ENCODE measurements at regions not wholly inside any gene's neighbourhood (a gene's known extent, or its start where the extent isn't known, plus 50 kb on each side); places are given as distances from the start of the nearest gene placed in this dataset.

DNA sequence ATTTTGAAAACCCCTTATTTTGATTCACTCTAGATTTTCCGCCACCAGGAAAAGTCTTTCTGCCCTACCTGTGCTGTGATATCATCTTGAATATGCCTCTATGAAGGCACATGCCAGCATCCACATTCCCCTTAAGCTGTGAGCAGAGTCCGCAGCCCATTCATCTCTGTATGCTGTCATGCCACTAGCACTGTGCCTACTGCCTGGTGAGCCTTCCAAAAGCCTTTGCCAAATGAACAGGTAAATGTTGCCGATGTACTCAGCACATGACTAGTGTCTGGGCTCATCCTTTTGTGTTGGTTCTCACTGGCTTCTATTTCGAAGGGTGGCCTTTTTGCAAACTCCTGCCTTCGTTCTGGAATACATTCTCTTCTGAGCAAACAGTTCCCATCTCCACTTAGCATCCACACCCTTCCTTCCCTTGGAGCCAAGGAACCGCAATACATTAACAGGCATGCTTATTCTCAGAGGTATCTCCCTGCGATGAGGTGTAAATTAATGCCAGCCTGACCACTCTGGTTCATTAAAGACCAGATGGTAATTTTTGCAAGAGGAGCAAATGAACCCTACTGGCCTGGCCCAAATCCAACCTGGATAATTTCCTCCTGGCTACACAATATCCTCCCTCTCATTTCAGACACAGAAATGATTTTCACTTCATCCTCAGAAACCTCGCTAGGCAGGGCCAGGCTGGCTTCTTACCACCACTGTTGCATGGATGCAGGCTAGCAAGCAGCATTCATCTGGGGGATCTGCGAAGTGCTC lies 339.7 kb upstream of the NFE2L3 start:
- Mint-ChIP-seq H3K27me3 (peaks cover 13% of the 10 kb centered on the region), H3K27ac (no peak overlapping the region), H3K9me3 (peaks cover under 1% of the 10 kb centered on the region), H3K4me3 (no peak overlapping the region), H3K36me3 (no peaks in the 10 kb centered on the region), H3K4me1 (no peaks in the 10 kb centered on the region)
- ATAC-seq (ENCODE audit: low read depth) (no peak), DNase-seq (ENCODE audit: low spot score in 2 of 2) (no peak)

GRCh38 chr7:25813381-25813780 lies 338.6 kb upstream of the NFE2L3 start:
- no peak overlapping the region for H3K4me3 Mint-ChIP-seq
- no peak for ATAC-seq (ENCODE audit: low read depth)
- H3K36me3 Mint-ChIP-seq = no peaks in the 10 kb centered on the region
- no peak overlapping the region for H3K27ac Mint-ChIP-seq
- H3K4me1 Mint-ChIP-seq = no peaks in the 10 kb centered on the region
- peaks cover 3% of the 10 kb centered on the region for H3K9me3 Mint-ChIP-seq
- peaks cover 15% of the 10 kb centered on the region for H3K27me3 Mint-ChIP-seq
- no peak for DNase-seq (ENCODE audit: low spot score in 2 of 2)

DNA sequence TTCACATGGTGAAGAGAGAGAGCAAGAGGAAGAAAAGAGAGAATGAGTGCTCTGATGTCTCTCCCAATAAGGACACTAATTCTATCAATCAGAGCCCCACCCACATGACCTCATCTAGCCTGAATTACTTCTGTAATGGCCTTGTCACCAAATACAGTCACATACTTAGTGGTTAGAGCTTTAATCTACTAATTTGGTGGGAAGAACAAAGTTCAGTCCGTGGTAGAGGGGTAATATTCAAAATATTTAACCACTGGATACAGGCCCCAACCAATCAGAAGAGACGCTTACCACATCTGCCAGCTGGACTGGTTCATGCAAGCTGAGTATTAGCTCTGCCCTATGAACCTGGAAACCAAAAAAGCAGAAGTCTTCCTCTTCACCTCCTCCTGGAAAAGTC lies 336.3 kb upstream of the NFE2L3 start:
- Mint-ChIP-seq H3K27ac (no peak overlapping the region), H3K27me3 (peaks cover 17% of the 10 kb centered on the region), H3K4me3 (no peak overlapping the region), H3K36me3 (no peaks in the 10 kb centered on the region), H3K9me3 (peaks cover 3% of the 10 kb centered on the region), H3K4me1 (no peaks in the 10 kb centered on the region)
- ATAC-seq (ENCODE audit: low read depth) (no peak), DNase-seq (ENCODE audit: low spot score in 2 of 2) (no peak)

GRCh38 chr7:25820432-25821040 lies 331.5 kb upstream of the NFE2L3 start:
- Mint-ChIP-seq H3K4me1 (peaks cover 7% of the 10 kb centered on the region), H3K4me3 (no peak overlapping the region), H3K36me3 (peaks cover 2% of the 10 kb centered on the region), H3K27ac (no peak overlapping the region), H3K9me3 (peaks cover 3% of the 10 kb centered on the region), H3K27me3 (peaks cover 25% of the 10 kb centered on the region)
- ATAC-seq (ENCODE audit: low read depth) (no peak), DNase-seq (ENCODE audit: low spot score in 2 of 2) (no peak)

DNA sequence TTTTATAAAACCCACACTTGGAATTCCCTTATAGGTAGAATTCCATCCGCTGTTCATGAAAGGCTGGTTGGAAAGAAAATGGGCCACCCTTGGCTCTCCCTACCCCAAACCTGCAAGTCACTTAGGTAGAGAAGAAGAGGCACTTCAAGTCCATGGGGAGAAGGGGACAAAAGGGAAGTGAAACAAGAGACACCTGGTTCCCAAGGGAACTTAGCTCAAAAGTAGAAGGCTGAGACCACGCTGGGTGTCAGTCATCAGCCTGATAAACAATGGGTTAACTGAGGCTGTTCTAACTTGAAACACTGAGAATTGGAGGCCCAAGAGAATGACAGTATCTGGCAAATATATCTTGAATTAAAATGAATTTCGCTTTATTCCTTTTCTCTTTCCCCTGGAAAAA lies 330.8 kb upstream of the NFE2L3 start:
- DNase-seq (ENCODE audit: low spot score in 2 of 2) = no peak
- Mint-ChIP-seq H3K27me3 (peaks cover 25% of the 10 kb centered on the region), H3K36me3 (peaks cover 2% of the 10 kb centered on the region), H3K4me1 (peaks cover 7% of the 10 kb centered on the region), H3K27ac (no peak overlapping the region), H3K9me3 (peaks cover 3% of the 10 kb centered on the region), H3K4me3 (no peak overlapping the region)
- ATAC-seq (ENCODE audit: low read depth) = no peak

- Mint-ChIP-seq H3K4me3 (no peak overlapping the region), H3K27ac (no peak overlapping the region), H3K36me3 (peaks cover 2% of the 10 kb centered on the region), H3K4me1 (peaks cover 7% of the 10 kb centered on the region), H3K9me3 (no peaks in the 10 kb centered on the region), H3K27me3 (peaks cover 23% of the 10 kb centered on the region)
- no peak for DNase-seq (ENCODE audit: low spot score in 2 of 2)
- no peak for ATAC-seq (ENCODE audit: low read depth)
Observed at GRCh38 chr7:25822823-25823222, 329.2 kb upstream of the NFE2L3 start.

- Mint-ChIP-seq H3K36me3 (peaks cover 2% of the 10 kb centered on the region), H3K27ac (no peak overlapping the region), H3K4me1 (peaks cover 7% of the 10 kb centered on the region), H3K27me3 (peaks cover 19% of the 10 kb centered on the region), H3K4me3 (no peak overlapping the region), H3K9me3 (no peaks in the 10 kb centered on the region)
- DNase-seq (ENCODE audit: low spot score in 2 of 2) (no peak), ATAC-seq (ENCODE audit: low read depth) (peak; percentile 56)
Observed at GRCh38 chr7:25823571-25823970, 328.4 kb upstream of the NFE2L3 start.

- H3K9me3 Mint-ChIP-seq = no peaks in the 10 kb centered on the region
- no peak overlapping the region for H3K4me3 Mint-ChIP-seq
- H3K36me3 Mint-ChIP-seq = peaks cover 2% of the 10 kb centered on the region
- peaks cover 1% of the 10 kb centered on the region for H3K4me1 Mint-ChIP-seq
- ATAC-seq (ENCODE audit: low read depth) (no peak), DNase-seq (ENCODE audit: low spot score in 2 of 2) (no peak)
- H3K27me3 Mint-ChIP-seq = peaks cover 14% of the 10 kb centered on the region
- H3K27ac Mint-ChIP-seq = no peak overlapping the region
Observed at GRCh38 chr7:25828468-25828867, 323.5 kb upstream of the NFE2L3 start.

- no peak overlapping the region for H3K4me3 Mint-ChIP-seq
- no peak for ATAC-seq (ENCODE audit: low read depth)
- no peaks in the 10 kb centered on the region for H3K36me3 Mint-ChIP-seq
- no peak for DNase-seq (ENCODE audit: low spot score in 2 of 2)
- H3K4me1 Mint-ChIP-seq = no peaks in the 10 kb centered on the region
- H3K9me3 Mint-ChIP-seq = no peaks in the 10 kb centered on the region
- peaks cover 10% of the 10 kb centered on the region for H3K27me3 Mint-ChIP-seq
- H3K27ac Mint-ChIP-seq = no peak overlapping the region
Observed at GRCh38 chr7:25829663-25830062, 322.3 kb upstream of the NFE2L3 start.

- H3K9me3 Mint-ChIP-seq = no peaks in the 10 kb centered on the region
Observed at GRCh38 chr7:25830215-25830614, 321.8 kb upstream of the NFE2L3 start.

DNA sequence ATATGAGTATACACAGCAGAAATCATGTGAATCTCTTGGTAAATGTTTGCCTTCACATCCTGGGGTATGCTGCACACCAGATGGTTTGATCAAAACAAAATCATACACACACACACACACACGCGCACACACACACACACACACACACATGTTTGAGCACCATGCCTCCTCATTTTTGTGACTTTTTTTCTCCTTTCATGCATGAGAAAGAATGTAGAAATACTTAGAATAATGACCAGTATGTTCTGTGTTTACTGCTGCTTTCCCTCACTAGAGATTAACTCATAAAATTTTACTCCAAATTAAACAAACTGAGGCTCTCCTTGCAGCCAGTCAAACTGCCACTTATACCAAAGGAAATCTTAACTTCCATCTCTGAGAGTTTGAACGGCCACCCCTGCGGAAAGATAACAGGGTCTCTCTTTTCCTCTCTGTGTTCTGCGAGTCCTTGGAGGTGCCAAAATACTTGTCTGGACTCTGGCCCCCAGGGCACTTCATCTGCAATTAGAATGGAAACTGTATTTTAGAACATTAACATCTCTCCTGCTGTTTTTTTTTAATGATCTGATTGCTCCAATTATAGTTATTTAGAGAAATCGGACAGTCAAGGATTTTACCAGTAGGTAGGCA lies 320.8 kb upstream of the NFE2L3 start:
- Mint-ChIP-seq H3K9me3 (no peaks in the 10 kb centered on the region), H3K27me3 (peaks cover 3% of the 10 kb centered on the region), H3K4me1 (no peaks in the 10 kb centered on the region), H3K4me3 (no peak overlapping the region), H3K27ac (no peak overlapping the region), H3K36me3 (no peaks in the 10 kb centered on the region)
- DNase-seq (ENCODE audit: low spot score in 2 of 2) (no peak), ATAC-seq (ENCODE audit: low read depth) (no peak)

More at GRCh38 chr7:25830215-25830614, 321.8 kb upstream of the NFE2L3 start:
- no peak for DNase-seq (ENCODE audit: low spot score in 2 of 2)
- Mint-ChIP-seq H3K4me3 (no peak overlapping the region), H3K4me1 (no peaks in the 10 kb centered on the region), H3K27me3 (peaks cover 5% of the 10 kb centered on the region), H3K27ac (no peak overlapping the region), H3K36me3 (no peaks in the 10 kb centered on the region)
- ATAC-seq (ENCODE audit: low read depth) = no peak

DNA sequence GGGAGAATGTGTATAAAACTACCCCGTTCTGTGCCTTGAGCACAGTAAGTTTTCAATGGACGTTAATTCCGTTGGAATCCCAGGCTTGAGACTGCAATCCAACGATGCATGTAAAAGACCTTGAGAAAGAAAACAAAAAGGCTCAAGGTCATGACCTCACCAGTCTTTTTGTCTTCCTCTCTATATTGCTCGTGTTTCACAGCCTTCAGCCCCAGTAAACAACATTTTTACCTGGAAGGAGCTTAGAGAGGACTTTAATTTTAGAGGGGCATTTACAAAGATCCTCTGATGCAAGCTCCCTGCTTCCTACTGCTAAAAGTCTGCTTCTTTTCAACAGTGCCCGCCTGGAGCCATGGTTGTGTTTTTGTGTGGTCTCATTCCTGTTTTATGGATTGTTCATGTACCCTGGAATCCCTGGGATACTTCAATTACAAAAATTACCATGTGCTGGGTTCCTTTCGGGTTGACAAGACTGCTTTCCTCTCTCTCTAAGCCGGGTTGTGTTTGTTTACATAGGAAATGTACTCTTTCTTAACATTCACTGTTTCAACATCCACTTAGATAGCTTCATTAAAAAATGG lies 320.1 kb upstream of the NFE2L3 start:
- no peak overlapping the region for H3K4me3 Mint-ChIP-seq
- DNase-seq (ENCODE audit: low spot score in 2 of 2) (no peak), ATAC-seq (ENCODE audit: low read depth) (no peak)
- H3K4me1 Mint-ChIP-seq = no peaks in the 10 kb centered on the region
- no peaks in the 10 kb centered on the region for H3K36me3 Mint-ChIP-seq
- no peak overlapping the region for H3K27ac Mint-ChIP-seq
- peaks cover 3% of the 10 kb centered on the region for H3K27me3 Mint-ChIP-seq
- no peaks in the 10 kb centered on the region for H3K9me3 Mint-ChIP-seq

- H3K4me3 Mint-ChIP-seq = no peak overlapping the region
- no peak overlapping the region for H3K27ac Mint-ChIP-seq
Observed at GRCh38 chr7:25832456-25832855, 319.5 kb upstream of the NFE2L3 start.

DNA sequence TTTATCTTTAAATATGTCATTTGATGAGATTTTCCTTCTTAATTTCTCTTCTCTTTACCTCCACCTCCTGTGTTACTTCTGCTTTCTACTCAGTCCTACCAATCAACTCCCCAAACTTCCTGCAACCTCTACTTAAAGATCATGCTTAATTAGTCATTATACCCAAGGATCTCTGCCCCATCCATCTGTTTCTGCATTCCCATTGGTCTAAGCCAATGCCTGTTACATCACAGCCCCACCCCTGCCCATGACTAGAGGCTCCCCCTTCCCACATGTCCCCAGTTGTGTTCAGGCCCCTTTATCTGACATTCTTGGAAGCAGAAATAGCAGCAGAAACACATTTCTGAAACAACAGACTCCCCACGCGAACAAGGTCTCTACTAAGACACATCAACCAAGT lies 319.1 kb upstream of the NFE2L3 start:
- no peaks in the 10 kb centered on the region for H3K36me3 Mint-ChIP-seq
- H3K27me3 Mint-ChIP-seq = peaks cover 5% of the 10 kb centered on the region
- ATAC-seq (ENCODE audit: low read depth) (no peak), DNase-seq (ENCODE audit: low spot score in 2 of 2) (no peak)
- H3K9me3 Mint-ChIP-seq = no peaks in the 10 kb centered on the region
- H3K27ac Mint-ChIP-seq = no peak overlapping the region
- no peak overlapping the region for H3K4me3 Mint-ChIP-seq
- no peaks in the 10 kb centered on the region for H3K4me1 Mint-ChIP-seq

More at GRCh38 chr7:25832456-25832855, 319.5 kb upstream of the NFE2L3 start:
- DNase-seq (ENCODE audit: low spot score in 2 of 2) = no peak
- ATAC-seq (ENCODE audit: low read depth) = no peak
- no peaks in the 10 kb centered on the region for H3K9me3 Mint-ChIP-seq
- no peaks in the 10 kb centered on the region for H3K36me3 Mint-ChIP-seq
- peaks cover 5% of the 10 kb centered on the region for H3K27me3 Mint-ChIP-seq
- no peaks in the 10 kb centered on the region for H3K4me1 Mint-ChIP-seq
